Vagina (tissue), 2 donors: ENCODE measurements at regions not wholly inside any gene's neighbourhood (a gene's known extent, or its start where the extent isn't known, plus 50 kb on each side); places are given as distances from the start of the nearest gene placed in this dataset.

ENCODE experiments used
- CTCF ChIP-seq, 3 experiments: fragments of 450-650 bp in 2 of 3; fragments of 200-600 bp in 1 of 3; sonication (generic) in 1 of 3; IDR thresholded peaks; one replicate each; pipeline ENCODE4 v1.5.1; 2017 to 2019; ENCODE audit warnings: antibody characterized with exemption in 3 of 3, mild to moderate bottlenecking in 2 of 3, moderate library complexity in 2 of 3
- POLR2A ChIP-seq, 2 donors: fragments of 450-650 bp; IDR thresholded peaks; one replicate each; pipeline ENCODE4 v1.6.1; 2017; ENCODE audit warnings: antibody characterized with exemption in 2 of 2, mild to moderate bottlenecking in 2 of 2, moderate library complexity in 2 of 2

- TF ChIP-seq CTCF (IDR thresholded peaks at IDR 0.05) (no peak), POLR2A (IDR thresholded peaks at IDR 0.05) (no peak)
Measured at GRCh38 chr10:28246023-28246422, 56.8 kb downstream of the MPP7 start.
